Neural crest cell (in vitro differentiated cells): ENCODE measurements at regions not wholly inside any gene's neighbourhood (a gene's known extent, or its start where the extent isn't known, plus 50 kb on each side); places are given as distances from the start of the nearest gene placed in this dataset.
A peak's percentile ranks its signal among the peaks of the same experiment; 100 is the strongest.
"Not testable (repeated sequence)": the region's sequence is repeated elsewhere in the genome, so short reads cannot be mapped to it uniquely, and the experiment has no call there.

Source experiments
- DNase-seq: peaks from one replicate; pipeline ENCODE4 v3.0.0; 2021; ENCODE audit warnings: low read depth, mixed read lengths, low spot score
- H3K27ac Mint-ChIP-seq: one replicate; pipeline ENCODE4 v1.8.0; 2021; ENCODE audit warnings: mild to moderate bottlenecking, mixed read lengths; ENCODE audit not compliant: unreplicated experiment
- H3K27me3 Mint-ChIP-seq: 2 replicates; pipeline ENCODE4 v1.8.0; 2021; ENCODE audit warnings: low read depth, mild to moderate bottlenecking, mixed read lengths
- H3K36me3 Mint-ChIP-seq: 2 replicates; pipeline ENCODE4 v1.8.0; 2021; ENCODE audit warnings: low read depth, mild to moderate bottlenecking, mixed read lengths
- H3K4me1 Mint-ChIP-seq: 2 replicates; pipeline ENCODE4 v1.8.0; 2021; ENCODE audit warnings: mixed read lengths
- H3K4me3 Mint-ChIP-seq: one replicate; pipeline ENCODE4 v1.8.0; 2021; ENCODE audit warnings: mild to moderate bottlenecking, mixed read lengths
- H3K9me3 Mint-ChIP-seq: 2 replicates; pipeline ENCODE4 v1.8.0; 2021; ENCODE audit warnings: mixed read lengths
- TF ChIP-seq, protein P1 (sequence below): fragments of 200-600 bp; sonication (generic); conservative IDR thresholded peaks from 2 replicates; pipeline ENCODE4 v1.5.0; 2021; ENCODE audit warnings: antibody characterized with exemption, mild to moderate bottlenecking

DNA sequence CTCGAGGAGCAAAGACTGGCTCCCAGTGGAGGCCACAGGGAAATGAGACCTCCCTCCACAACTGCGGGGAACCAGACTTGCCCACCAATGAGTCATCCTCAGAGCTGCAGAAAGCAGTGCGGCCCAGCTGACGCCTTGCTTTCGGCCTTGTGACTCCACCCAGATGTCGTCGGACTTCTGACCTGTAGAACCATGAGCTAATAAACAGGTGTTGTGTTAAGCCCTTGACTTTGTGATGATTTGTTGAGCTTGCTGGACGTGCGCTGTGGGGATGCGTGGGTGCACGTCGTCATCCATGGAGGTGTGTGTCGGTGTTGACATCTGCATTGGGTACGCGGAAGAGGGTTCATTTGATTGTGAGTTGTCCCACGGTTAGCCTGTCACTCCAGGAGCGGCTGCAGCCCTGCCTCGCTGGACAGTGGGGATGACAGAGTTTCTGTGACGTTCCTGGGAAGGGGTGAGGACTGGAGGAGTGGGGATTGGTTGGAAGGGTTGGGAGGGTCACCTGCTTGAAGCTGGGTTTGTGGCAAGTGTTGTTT is 154.1 kb downstream of the SH3BP4 start:
- peaks cover 28% of the 10 kb centered on the region for H3K4me1 Mint-ChIP-seq
- no peak overlapping the region for H3K27ac Mint-ChIP-seq
- no peaks in the 10 kb centered on the region for H3K9me3 Mint-ChIP-seq
- TF ChIP-seq, protein P1, sequence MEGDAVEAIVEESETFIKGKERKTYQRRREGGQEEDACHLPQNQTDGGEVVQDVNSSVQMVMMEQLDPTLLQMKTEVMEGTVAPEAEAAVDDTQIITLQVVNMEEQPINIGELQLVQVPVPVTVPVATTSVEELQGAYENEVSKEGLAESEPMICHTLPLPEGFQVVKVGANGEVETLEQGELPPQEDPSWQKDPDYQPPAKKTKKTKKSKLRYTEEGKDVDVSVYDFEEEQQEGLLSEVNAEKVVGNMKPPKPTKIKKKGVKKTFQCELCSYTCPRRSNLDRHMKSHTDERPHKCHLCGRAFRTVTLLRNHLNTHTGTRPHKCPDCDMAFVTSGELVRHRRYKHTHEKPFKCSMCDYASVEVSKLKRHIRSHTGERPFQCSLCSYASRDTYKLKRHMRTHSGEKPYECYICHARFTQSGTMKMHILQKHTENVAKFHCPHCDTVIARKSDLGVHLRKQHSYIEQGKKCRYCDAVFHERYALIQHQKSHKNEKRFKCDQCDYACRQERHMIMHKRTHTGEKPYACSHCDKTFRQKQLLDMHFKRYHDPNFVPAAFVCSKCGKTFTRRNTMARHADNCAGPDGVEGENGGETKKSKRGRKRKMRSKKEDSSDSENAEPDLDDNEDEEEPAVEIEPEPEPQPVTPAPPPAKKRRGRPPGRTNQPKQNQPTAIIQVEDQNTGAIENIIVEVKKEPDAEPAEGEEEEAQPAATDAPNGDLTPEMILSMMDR, result no peak
- no peaks in the 10 kb centered on the region for H3K27me3 Mint-ChIP-seq
- H3K4me3 Mint-ChIP-seq, result no peak overlapping the region
- H3K36me3 Mint-ChIP-seq, result no peaks in the 10 kb centered on the region
- no peak for DNase-seq

DNA sequence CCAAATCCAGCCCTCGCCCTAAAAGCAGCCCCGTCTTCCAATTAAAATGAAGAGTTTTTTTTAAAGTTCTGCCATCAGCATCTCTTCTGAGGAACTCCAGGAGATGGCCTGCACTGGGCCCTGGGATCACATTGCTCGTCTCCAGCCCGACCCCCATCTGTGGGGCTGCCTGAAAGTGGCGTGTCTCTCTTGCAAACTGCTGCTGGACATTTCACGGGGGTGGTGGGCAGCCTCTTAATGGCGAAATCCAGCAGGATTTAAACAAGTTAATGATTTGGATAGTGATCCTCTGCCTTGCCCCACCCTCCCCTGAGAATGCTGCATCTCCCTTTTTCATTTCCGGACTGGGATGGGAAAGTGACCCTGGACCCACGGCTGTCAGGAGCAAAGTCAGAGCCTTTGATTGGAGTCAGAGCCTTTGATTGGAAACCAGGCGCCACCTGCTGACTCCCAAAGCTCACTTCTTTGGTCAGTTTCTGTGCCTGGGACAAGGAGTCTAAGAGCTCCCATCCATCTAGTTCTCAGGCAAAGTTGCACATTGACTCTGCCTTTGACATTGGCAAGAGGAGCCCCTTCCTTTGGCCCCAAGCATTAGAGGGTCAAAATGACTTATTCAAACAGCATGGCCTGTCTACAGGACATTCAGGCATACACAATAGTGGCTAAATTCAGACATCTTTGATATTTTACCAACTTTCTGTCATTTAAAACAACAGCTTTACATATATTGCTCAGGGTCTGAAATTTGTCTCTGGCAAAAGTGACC is 155.2 kb downstream of the SH3BP4 start:
- TF ChIP-seq, protein P1, result peak; percentile 78
- Mint-ChIP-seq H3K27me3 (no peaks in the 10 kb centered on the region), H3K9me3 (no peaks in the 10 kb centered on the region), H3K27ac (no peak overlapping the region), H3K36me3 (no peaks in the 10 kb centered on the region), H3K4me3 (no peak overlapping the region), H3K4me1 (peaks cover 28% of the 10 kb centered on the region)
- peak; percentile 64 for DNase-seq

DNA sequence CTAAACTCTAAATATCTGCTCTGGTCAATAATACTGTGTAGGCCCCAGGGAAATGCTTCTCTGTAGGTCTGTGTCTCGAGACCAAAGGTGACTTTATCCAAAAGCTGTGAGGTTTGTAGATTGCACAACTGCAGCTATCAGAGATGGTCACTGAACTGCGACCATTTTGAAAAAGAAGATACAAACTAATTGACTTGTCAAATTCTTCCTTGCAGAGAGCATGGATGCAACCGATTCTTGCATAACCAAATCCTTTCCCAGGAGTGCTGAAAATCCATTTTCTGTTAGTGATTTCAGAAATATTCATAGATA is 155.8 kb downstream of the SH3BP4 start:
- no peak for DNase-seq
- H3K9me3 Mint-ChIP-seq, result no peaks in the 10 kb centered on the region
- no peak overlapping the region for H3K27ac Mint-ChIP-seq
- H3K4me3 Mint-ChIP-seq, result no peak overlapping the region
- peaks cover 25% of the 10 kb centered on the region for H3K4me1 Mint-ChIP-seq
- H3K27me3 Mint-ChIP-seq, result no peaks in the 10 kb centered on the region
- H3K36me3 Mint-ChIP-seq, result no peaks in the 10 kb centered on the region
- TF ChIP-seq, protein P1, result no peak

DNA sequence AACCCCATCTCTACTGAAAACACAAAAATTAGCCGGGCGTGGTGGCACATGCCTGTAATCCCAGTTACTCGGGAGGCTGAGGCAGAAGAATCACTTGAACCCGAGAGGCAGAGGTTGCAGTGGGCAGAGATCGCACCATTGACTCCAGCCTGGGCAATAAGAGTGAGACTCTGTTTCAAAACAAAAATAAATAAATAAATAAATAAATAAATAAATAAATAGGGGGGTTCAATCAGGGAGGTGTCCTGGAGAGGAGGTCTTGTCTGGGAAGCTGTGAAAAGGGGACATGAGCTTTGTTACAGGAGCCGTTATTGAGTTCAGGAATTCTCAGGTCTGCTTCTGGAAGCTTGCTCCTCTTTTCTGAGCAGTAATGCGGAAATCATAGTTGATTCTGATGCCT is 157.7 kb downstream of the SH3BP4 start:
- H3K9me3 Mint-ChIP-seq, H3K36me3 Mint-ChIP-seq, H3K4me3 Mint-ChIP-seq, H3K27ac Mint-ChIP-seq, H3K27me3 Mint-ChIP-seq, DNase-seq: not testable (repeated sequence)
- H3K4me1 Mint-ChIP-seq, result peaks cover 17% of the 10 kb centered on the region

DNA sequence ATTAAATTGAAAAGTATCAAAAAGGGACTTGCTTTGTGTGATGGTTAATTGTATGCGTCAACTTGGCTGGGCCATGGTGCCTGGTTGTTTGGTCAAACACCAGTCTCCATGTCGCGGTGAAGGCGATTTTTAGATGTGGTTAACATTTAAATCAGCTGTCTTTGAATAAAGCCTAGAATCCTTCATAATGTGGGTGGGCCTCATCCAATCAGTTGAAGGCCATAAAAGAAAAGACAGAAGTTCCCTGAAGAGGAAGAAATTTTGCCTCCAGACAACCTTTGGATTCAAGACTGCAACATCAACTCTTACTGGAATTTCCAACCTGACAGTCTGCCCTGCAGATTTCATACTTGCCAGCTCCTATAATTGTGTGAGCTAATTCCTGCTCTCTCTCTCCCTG is 160.5 kb downstream of the SH3BP4 start:
- DNase-seq, result no peak
- no peaks in the 10 kb centered on the region for H3K9me3 Mint-ChIP-seq
- H3K27ac Mint-ChIP-seq, result no peak overlapping the region
- TF ChIP-seq, protein P1, result no peak
- no peak overlapping the region for H3K4me3 Mint-ChIP-seq
- no peaks in the 10 kb centered on the region for H3K36me3 Mint-ChIP-seq
- H3K27me3 Mint-ChIP-seq, result no peaks in the 10 kb centered on the region
- H3K4me1 Mint-ChIP-seq, result peaks cover 11% of the 10 kb centered on the region

DNA sequence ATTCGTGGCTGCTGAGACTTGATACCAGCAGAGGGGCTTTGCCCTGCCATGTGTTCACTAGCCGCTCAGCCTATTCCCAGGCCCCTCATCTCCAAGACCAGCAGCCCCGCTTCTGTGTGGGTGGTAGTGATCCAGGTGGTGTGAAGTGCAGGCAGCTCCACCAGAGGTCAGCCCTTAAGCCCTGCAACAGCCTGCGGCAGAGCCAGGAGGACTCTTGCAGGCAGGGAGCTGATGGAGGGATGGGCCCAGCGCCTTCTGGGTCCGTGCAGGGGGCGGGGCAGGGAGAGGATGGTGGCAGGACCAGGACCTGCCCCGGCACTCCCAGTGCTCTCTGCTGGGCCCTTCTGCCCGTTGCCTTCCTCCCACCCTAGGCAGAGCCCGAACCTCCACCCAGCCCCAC is 162.0 kb downstream of the SH3BP4 start:
- DNase-seq, result no peak
- TF ChIP-seq, protein P1, result no peak
- Mint-ChIP-seq H3K36me3 (no peaks in the 10 kb centered on the region), H3K4me3 (no peak overlapping the region), H3K27me3 (no peaks in the 10 kb centered on the region), H3K27ac (no peak overlapping the region), H3K4me1 (peaks cover 11% of the 10 kb centered on the region), H3K9me3 (no peaks in the 10 kb centered on the region)
